ENCODE measurements at regions not wholly inside any gene's neighbourhood (a gene's known extent, or its start where the extent isn't known, plus 50 kb on each side); places are given as distances from the start of the nearest gene placed in this dataset.

GRCh38 chr2:150376553-150377335, 110.7 kb downstream of the RND3 start:
- TF ChIP-seq CTCF (IDR thresholded peaks at IDR 0.05; ENCODE audit: borderline replicate concordance, control extremely low read depth, extremely low read depth, insufficient read depth, missing control alignments), result no peak
- in situ Hi-C loops (cut with MboI; ENCODE audit: low sequenced_read_pairs, unreplicated experiment), result no loop called here
- DNase-seq (ENCODE audit: low spot score), result no peak

- in situ Hi-C loops (cut with MboI; ENCODE audit: low sequenced_read_pairs, unreplicated experiment), result no loop called here
- DNase-seq (ENCODE audit: low spot score), result no peak
- no peak for TF ChIP-seq CTCF (IDR thresholded peaks at IDR 0.05; ENCODE audit: borderline replicate concordance, control extremely low read depth, extremely low read depth, insufficient read depth, missing control alignments)
Observed at GRCh38 chr2:150375333-150375732, 112.1 kb downstream of the RND3 start.

GRCh38 chr2:150374492-150374891, 113.0 kb downstream of the RND3 start:
- DNase-seq (ENCODE audit: low spot score), result no peak
- no peak for TF ChIP-seq CTCF (IDR thresholded peaks at IDR 0.05; ENCODE audit: borderline replicate concordance, control extremely low read depth, extremely low read depth, insufficient read depth, missing control alignments)
- in situ Hi-C loops (cut with MboI; ENCODE audit: low sequenced_read_pairs, unreplicated experiment), result no loop called here

- TF ChIP-seq CTCF (IDR thresholded peaks at IDR 0.05; ENCODE audit: borderline replicate concordance, control extremely low read depth, extremely low read depth, insufficient read depth, missing control alignments), result no peak
- DNase-seq (ENCODE audit: low spot score), result no peak
- in situ Hi-C loops (cut with MboI; ENCODE audit: low sequenced_read_pairs, unreplicated experiment), result no loop called here
Observed at GRCh38 chr2:150373374-150373773, 114.1 kb downstream of the RND3 start.

GRCh38 chr2:150371044-150371818, 116.2 kb downstream of the RND3 start:
- in situ Hi-C loops (cut with MboI; ENCODE audit: low sequenced_read_pairs, unreplicated experiment), result no loop called here

GRCh38 chr2:150370561-150370960, 116.9 kb downstream of the RND3 start:
- DNase-seq (ENCODE audit: low spot score), result no peak
- TF ChIP-seq CTCF (IDR thresholded peaks at IDR 0.05; ENCODE audit: borderline replicate concordance, control extremely low read depth, extremely low read depth, insufficient read depth, missing control alignments), result no peak
- in situ Hi-C loops (cut with MboI; ENCODE audit: low sequenced_read_pairs, unreplicated experiment), result no loop called here

More at GRCh38 chr2:150371044-150371818, 116.2 kb downstream of the RND3 start:
- no peak for DNase-seq (ENCODE audit: low spot score)
- TF ChIP-seq CTCF (IDR thresholded peaks at IDR 0.05; ENCODE audit: borderline replicate concordance, control extremely low read depth, extremely low read depth, insufficient read depth, missing control alignments), result no peak
